GM19463 (cell line): ENCODE measurements at regions not wholly inside any gene's neighbourhood (a gene's known extent, or its start where the extent isn't known, plus 50 kb on each side); places are given as distances from the start of the nearest gene placed in this dataset.

Experiments used
- ATAC-seq: cut with Tn5 transposase; IDR thresholded peaks from one replicate; pipeline ENCODE4 v1.9.1; 2021; ENCODE audit warnings: mild to moderate bottlenecking, moderate library complexity; ENCODE audit not compliant: unreplicated experiment

DNA sequence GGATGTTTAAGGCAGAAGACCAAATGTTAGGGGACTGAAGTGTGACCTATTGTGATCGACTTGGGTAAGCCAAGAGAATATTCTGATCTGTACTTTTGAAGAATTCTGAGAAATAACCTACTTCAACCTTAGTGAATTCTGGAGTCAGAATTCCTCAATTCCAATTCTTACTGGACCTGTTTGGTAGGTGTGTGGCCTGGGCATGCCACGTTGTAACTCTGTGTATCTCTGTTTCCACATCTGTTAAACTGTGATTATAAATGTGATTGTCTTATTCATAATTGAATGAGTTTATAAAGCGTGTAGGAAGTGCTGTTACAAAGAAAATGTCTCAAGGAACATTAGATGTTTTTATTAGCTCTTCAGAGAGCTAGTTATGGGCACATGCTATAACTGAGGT, 64.5 kb downstream of the TUSC1 start:
- ATAC-seq, result no peak

DNA sequence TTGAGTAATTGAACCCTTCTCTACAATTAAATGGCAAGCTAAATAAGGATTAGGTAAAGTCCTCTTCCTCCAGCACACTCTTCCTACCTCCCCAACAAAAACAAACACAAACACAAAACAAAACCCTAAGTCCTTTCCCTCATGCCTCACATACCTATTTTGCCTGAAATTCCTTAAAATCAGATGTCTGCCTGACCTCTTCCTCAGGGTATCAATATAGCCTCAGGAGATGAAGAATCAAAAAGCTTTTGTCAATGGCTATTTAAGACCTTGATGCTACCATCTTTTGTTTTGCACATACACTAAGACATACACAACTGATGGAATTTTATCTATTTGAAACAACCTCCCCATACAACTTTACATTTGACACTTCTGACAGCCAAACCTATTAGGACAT, 75.1 kb downstream of the TUSC1 start:
- no peak for ATAC-seq

DNA sequence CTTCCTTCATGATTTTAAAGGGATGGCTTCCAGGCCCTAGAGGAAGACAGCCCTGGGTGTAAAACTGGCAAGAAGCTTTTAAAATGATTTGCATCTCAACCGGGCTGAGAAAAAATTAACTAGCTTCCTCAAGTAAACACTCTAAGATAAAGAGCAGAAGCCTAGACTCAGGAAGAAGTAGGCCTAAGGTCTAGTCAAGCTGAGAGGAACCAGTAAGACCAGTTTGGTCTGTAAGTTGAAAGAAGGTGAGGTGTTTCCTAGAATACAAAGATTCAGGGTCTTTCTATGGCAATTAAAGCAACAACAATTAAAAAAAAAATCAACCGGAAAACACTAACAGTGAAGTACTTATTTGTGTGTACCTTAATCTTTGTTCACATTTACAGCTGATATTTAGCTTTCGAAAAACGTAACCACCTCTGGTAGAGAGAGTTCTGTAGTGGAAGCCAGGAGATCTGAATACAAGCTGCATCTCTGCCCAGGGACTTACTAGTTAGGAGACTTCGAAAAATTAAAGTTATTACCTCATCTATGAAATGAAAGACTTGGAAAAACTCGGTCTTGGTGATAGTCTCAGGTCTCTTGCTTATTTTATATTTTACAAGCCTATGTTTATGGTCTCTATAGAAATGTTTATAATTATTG, 75.7 kb downstream of the TUSC1 start:
- ATAC-seq, result no peak

DNA sequence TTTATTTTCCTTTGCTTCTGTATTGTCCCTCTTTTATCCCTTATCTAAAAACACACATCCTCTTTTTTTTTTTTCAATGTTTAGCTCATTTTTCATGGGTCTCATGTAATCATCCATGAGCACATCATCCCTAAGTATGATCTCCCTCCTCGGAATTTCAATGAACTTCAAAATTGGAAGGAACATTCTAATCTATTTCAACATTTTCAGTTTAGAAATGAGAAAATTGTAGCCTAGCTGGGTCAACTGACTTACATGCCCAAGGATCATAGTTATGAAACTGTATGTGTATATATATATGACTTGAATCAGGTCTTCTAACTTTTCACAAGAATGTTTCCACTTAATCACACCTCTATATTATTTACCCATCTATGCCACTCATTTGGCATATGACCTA, 77.7 kb downstream of the TUSC1 start:
- no peak for ATAC-seq

DNA sequence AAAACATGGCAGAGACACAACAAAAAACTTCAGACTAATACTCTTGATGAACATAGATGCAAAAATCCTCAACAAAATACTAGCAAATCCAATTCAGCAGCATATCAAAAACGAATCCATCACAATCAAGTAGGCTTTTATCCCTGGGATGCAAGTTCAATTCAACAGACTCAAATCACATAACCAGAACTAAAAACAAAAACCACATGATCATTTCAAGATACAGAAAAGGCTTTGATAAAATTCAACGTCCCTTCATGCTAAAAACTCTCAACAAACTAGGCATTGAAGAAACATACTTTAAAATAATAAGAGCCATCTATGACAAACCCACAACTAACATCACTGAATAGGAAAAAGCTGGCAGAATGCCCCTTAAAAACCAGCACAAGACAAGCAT, 93.6 kb downstream of the TUSC1 start:
- ATAC-seq, result no peak

DNA sequence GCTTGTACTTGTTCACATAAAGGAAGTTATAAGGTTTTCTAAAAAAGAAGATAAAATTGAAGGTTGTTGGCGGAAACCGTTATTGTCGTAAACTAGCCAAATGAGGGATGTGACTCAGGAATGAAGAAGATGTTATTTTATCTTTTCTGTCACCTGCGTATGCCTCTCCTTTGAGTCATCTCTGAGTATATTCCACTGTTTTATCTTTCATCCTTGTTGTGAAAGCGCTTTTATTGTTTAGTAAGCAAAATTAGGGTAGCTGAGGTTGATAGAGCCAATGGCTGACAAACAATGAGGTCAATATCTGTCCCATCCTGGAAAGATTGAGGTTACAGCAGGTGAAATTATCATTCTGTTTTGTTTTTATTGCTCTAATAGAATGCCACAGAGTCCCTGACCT, 105.0 kb downstream of the TUSC1 start:
- ATAC-seq, result no peak

DNA sequence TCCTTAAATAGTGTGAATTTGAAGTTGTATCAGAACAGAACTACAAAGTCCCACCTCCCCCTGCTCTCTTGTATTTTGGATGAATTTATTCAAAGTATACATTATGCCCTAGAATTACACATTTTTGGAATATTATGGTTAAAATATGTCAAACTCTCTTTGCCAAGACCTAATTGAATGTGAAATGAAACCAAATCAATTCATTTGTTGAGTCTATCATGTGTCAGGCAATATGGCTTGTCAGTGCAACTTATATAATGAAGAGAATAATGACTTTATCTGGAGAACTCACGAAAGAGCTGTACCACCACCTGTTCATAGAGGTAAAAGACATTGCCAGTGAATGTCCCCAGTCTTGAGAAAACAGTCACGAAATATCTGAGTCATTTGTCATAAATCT, 106.8 kb downstream of the TUSC1 start:
- ATAC-seq, result no peak

DNA sequence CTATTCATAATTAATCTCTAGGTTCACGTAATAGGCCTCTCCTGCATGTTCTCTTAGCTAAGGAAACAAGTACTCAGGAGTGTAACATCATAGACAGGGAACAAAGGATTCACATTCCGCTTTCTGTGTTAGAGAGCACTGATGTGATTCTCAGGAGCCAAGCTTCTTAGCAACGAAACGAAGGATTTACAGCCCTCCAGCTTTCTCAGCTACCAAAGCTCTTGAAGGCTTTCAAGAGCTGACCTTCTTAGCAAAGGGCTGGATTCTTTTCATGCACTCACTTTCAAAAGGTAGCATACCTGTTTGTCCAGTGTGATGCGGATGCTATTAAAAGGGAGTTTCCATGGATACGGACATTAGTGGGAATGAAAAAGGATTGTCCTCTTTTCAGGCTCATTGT, 107.4 kb downstream of the TUSC1 start:
- no peak for ATAC-seq

DNA sequence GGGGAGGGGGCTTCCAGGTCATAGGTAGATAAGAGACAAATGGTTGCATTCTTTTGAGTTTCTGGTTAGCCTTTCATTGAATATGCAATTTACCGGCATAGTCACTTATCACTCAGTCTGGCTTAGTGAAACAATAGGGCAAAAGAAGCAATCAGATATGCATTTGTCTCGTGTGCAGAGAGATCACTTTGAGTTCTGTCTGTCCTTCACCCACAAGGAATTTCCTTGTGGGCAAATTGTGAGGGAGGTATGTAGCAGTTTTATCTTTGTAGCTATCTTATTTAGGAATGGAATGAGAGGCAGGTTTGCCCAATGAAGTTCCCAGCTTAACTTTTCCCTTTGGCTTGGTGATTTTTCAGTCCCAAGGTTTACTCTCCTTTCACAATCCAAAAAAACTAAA, 116.1 kb downstream of the TUSC1 start:
- no peak for ATAC-seq

DNA sequence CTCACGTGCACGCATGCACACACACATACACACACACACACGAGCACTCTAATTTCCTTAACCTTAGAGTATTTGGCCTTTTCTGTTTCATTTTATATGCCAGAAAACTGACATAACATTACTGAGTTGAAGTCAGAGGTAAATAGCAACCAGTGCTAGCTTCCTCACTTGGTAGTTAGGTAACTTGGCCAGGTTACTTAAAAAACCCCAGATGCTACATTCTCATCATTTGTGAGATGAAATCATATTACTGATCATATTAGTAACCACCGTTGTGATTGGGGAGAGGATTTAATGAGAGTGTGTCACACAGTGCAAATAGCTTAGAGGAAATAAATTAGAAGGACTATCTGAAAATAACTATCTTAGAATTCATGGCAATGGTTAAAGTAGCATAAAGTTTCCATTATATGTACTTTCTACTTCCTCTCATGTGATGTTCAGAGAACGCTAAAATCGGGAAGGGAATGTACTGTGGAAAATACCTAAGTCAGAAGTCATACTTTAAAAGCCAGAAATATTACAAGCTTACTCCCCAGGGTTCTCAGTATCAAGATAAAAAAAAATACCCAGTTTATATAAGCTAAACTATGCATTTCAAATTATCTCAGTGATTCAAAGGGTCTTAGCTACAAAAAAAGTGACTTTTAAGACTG, 120.5 kb downstream of the TUSC1 start:
- ATAC-seq, result no peak

DNA sequence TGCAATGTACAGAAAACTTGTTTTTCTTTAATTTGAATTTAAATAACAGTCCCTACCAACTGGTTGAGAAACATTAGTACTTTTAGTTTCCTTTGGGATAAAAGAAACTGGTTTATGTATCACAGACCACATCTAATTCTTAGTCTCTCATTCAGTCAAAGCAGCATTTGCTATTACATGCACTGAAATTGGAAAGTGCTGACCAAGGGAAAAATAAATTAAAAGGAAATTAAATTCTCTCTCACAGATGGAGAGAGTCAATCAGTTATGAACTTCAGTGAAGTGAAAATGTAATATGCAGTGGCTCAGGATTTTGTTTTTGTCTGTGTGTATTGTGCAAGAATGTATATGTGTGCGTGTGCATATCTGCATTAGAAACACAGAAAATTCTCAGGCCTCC, 121.7 kb downstream of the TUSC1 start:
- no peak for ATAC-seq

DNA sequence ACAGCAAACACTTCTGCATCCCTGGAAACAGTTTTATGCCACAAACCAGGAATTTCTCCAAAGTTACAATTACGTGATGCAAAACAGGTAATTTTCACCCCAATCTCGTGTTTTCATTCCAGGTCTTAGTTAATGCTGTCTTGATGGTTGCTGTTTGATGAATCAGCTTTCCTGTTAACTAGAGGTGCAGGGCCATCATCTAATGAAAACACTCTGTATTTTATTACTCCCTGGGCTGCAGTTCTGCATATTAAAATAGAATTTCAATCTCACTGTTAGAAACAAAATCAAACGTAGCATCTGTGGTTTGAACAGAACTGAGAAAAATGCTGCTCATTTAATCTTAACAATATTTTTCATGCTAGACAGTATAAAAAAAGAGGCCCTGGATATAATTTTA, 129.4 kb downstream of the TUSC1 start:
- no peak for ATAC-seq

DNA sequence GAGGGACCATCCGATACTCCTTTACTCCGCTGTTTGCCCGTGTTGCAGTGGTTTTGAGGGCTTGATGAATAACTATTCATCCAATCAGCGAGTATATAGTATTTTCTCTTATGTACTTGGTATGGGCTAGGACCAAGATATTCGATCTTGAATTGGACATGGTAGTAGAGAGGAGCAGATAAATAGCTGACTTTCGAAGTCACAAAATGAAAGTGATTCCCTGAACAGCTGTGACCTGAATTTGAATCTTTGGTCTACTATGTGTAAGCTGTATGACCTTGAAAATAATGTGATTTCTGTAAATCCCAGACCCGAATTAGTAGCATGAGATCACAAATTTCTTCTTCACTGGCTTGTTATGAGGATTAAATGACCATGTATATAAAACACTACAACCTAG, 134.4 kb downstream of the TUSC1 start:
- no peak for ATAC-seq

DNA sequence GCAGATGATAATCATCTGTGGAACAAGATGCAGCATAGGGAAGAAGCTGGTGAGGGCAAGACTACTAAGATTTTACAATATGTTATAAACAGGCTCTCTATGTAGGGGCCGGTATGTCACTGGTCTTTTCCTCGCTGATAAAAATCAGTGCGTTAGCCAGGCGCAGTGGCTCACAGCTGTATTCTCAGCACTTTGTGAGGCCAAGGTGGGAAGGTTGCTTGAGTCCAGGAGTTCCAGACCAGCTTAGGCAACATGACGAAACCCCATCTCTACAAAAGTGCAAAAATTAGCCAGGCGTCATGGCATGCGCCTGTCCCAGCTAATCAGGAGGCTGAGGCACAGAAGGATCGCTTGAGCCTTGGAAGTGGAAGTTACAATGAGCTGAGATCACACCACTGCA, 135.9 kb downstream of the TUSC1 start:
- no peak for ATAC-seq

DNA sequence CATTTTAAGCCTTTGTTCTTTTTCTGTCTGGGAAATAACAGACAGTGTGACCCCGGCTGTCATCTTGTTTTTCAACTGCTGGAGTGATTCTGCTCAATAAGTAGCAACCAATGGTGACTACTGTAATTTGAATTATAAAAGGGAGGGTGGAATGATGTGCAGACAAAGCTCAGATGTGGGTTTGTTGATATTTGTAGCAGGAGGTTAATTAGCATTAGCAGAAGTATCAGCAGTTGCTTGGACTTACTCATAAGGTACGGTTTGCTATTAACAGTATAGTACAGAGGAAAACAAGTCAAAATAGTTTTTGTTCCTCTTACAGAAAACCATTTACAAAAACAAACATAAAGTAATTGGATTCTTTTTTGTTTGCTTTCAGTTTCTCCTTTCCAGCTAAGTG, 140.4 kb downstream of the TUSC1 start:
- ATAC-seq, result no peak

DNA sequence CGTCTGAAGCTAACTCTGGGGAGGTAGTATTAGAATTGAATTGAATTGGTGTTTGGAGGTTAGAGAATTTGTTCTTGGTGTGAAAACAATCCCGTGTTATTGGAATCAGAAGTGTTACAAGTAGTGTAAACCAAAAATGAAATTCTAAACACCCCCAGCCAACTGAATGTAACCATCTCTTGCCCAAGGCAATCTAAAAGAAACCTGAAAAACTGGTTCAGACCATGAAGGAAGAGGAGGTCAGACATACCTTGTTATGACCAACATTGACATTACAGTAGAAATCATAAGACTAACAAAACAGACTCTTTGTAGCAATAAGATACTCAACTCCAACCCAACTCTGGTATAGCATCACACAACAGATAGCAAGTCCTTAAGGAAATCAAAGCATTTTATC, 159.0 kb downstream of the TUSC1 start:
- ATAC-seq, result no peak

DNA sequence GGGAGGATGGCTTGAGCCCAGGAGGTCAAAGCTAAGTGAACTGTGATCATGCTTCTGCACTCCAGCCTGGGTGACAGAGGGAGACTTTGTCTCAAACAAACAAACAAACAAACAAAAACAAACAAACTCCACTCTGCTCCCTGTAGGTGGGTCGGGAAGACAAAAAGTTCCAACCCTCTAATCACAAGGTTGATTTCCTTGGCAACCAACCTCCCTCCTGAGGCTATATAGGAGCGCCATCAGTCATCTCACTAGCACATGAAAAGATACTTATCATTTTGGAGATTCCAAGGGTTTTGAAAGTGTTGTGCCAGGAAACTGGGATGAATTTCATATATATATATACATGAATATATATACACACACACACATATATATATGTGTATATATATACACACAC, 160.5 kb downstream of the TUSC1 start:
- no peak for ATAC-seq

DNA sequence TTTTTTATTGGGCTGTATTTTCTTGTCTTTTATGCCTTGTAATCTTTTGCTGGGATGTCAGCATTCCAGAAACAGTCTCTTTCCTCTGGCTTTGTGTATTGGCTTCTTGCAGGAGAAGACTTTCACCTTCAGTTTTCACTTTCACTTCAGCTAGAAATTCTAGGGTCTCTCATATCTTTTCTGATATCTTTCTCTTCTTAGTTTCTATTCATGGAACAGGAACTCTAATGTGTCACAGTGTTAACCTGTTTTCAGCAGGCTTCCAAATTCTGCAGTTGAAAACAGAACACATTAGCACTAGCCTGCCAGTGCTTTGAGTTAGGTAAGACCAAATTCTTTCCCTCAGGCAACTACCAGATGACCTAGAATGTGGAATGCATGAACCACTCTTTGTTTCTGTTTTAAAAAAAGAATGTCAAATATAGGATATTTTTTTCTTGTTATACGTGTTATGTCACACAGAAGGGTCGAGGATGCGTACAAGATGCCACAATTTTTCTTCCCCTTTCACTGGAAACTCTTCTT, 164.7 kb downstream of the TUSC1 start:
- no peak for ATAC-seq

DNA sequence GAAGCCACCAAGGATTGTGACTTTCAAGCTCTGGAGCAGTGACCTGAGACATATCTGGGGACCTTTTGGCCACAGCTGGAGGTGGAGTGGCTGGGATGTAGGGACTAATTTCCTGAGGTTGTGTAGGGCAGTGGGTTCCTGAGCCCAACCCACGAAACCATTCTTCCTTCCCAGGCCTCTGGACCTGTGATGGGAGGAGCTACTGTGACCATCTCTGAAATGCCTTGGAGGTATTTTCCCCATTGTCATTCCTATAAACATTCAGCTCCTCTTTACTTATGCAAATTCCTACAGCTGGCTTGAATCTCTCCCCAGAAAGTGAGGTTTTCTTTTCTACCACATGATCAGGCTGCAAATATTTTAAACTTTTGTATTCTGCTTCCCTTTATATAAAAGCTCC, 172.6 kb downstream of the TUSC1 start:
- no peak for ATAC-seq

DNA sequence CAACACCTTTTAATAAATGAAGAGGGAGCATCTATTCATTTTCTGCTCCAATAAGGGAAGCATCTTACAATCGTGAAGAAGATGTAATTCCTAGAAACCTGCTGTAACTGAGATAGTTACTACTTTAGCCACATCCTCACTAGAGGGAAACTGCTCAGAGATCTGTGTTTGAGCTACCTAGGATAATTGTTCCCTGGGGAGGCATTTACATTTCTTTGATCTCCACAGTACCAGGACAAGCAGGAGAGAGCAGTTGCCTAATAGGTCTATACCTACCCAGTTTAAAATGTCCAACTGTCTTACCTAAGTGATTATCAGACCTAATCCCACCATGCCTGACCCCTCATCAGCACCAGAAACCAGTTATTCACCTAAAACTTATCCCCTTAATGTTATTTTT, 196.9 kb downstream of the TUSC1 start:
- no peak for ATAC-seq

DNA sequence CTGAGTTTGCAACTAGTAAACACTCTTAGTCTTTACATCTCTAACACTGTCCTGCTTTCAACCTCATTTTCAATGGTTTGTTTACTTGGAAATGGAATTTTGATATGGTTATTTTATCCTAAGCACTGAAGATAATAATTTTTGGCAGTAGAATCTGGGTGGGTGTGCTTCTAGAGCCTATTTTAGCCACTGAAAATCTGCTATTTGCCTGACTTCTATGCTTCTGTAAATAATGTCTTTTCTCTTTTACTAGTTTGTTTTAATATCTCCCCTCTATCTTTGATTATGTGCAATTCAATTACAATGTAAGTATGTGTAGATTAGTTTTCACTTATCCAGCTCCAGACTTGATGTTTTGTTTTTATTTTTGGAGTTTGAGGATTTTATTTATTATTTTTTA, 197.5 kb downstream of the TUSC1 start:
- no peak for ATAC-seq

DNA sequence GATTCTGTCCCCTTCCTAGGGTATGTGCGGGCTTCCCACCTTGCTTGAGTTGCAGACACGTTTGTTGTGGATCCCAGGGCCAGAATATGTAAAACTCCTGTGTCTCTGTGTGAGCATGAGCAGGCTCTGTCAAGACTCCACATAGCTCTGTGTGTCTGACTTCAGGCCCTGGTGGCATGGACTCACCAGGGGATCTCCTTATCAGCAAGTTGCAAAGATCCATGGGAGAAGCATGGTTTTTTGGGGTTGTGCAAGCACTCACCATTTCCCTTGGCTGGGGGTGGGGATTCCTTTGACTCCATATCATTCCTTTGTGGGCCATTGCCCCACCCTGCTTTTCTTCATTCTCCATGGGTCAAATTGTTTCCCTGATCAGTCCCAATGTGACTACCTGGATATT, 205.6 kb downstream of the TUSC1 start:
- no peak for ATAC-seq

DNA sequence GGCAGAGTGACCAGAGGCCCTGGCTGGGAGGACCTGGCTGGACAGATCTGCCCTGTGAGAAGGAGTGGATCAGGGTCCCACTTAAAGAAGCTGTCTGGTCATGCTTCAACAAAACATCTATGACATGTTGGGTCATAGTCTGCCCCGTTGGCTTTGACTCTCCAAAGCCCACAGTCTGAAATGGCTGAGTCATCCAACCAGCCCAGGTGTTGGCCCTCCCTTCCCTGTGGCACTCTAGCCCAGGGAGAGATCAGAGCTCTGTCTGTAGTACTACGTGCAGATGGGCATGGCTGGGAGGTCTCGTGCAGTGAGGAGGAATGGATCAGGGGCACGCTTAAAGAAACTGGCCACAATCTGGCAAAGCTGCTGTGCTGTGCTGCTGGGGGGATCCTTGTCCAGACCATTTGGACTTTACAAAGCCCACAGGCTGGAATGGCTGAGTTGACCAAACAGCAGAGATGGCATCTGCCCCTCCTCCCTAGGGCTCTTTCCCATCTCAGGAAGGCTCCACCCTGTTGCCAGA, 206.1 kb downstream of the TUSC1 start:
- no peak for ATAC-seq
